Jurkat, Clone E6-1 (cell line): ENCODE measurements at regions not wholly inside any gene's neighbourhood (a gene's known extent, or its start where the extent isn't known, plus 50 kb on each side); places are given as distances from the start of the nearest gene placed in this dataset.

Source experiments
- DNase-seq: peaks from one replicate; pipeline ENCODE4 v3.0.0-alpha.2; 2011; ENCODE audit warnings: low read depth, low spot score
- H3K4me3 ChIP-seq: 2 replicates; pipeline ENCODE4 v1.5.1; 2011; ENCODE audit warnings: mild to moderate bottlenecking, low read length, control low read depth, moderate library complexity

DNA sequence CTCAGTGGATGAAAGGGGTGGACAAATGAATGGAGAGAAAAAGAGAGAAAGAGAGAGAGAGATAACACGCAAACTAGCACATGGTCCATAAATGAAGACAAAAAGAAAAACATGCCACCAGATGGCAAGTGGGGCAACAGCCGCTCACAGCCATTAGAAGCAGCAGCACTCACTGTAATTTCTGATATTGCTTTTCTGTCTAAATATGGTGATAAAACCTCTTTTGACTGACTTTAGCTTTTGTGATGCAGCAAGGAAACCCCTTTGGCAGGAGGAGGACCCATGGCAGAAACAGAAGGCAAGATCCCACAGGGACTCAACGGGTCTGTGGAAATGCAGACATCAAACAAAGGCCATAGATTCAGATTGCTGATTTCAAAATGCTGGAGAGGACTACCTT, 88.0 kb upstream of the CDH20 start:
- no peak for DNase-seq

GRCh38 chr18:61248589-61248988, 84.6 kb upstream of the CDH20 start:
- no peak overlapping the region for H3K4me3 ChIP-seq
- no peak for DNase-seq

More for the DNA sequence above, 88.0 kb upstream of the CDH20 start:
- H3K4me3 ChIP-seq = no peak overlapping the region

DNA sequence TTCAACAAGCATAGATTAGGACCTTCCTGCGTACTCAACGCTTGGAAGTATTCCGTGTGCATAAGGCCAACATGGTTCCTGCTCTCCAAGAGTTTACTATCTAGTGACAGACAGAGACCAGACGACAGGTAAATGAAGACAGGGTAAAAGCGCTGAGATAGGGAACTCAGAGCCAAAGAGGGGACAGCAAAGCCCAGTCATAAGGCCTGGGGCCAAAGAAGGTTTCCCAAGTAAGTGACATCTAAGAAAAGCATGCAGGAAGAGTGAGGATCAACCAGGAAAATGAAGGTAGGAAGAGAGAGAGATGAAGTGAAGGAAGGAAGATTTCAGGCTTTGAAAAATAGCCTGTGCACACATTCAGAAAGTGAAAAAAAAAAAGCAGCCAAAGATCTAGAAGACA, 76.9 kb upstream of the CDH20 start:
- DNase-seq = no peak
- H3K4me3 ChIP-seq = no peak overlapping the region

DNA sequence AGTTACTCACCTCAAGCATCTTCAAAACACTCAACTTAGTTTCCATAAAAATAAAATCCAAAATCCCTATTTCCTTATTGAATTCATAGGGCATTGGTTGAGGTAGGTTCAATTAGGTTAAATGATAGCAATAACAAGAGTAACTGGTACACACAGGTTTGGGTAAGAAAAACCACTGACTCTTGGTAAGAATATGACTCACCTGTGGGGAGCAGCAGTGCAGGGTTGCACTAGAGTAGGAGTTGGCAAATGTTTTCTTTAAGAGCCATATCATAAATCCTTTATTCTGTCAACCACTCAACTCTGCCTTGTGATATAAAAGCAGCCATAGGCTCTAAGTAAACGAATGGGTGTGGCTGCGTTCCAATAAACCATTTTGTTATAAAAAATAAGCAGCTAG, 71.4 kb upstream of the CDH20 start:
- H3K4me3 ChIP-seq = no peak overlapping the region
- no peak for DNase-seq

GRCh38 chr18:61272793-61273192, 60.4 kb upstream of the CDH20 start:
- DNase-seq = no peak

DNA sequence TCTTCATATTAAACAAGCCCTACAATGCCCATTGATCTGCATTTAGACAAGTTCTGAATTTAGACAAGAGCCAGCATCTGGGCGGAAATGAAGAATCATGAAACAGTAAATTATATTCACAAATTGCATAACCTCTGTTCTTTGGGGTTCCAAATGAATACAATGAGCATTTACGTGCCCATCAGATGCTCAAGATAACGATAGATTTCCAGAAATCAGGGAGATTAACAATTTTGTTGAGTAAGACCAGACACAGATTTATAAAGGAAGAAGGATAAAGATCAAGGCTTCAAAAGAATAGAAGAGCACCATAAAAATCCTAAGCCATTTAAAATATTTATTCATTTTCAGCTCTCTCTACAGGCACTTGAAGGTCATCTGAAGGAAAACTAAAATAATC, 59.7 kb upstream of the CDH20 start:
- no peak overlapping the region for H3K4me3 ChIP-seq
- no peak for DNase-seq

More at GRCh38 chr18:61272793-61273192, 60.4 kb upstream of the CDH20 start:
- no peak overlapping the region for H3K4me3 ChIP-seq

DNA sequence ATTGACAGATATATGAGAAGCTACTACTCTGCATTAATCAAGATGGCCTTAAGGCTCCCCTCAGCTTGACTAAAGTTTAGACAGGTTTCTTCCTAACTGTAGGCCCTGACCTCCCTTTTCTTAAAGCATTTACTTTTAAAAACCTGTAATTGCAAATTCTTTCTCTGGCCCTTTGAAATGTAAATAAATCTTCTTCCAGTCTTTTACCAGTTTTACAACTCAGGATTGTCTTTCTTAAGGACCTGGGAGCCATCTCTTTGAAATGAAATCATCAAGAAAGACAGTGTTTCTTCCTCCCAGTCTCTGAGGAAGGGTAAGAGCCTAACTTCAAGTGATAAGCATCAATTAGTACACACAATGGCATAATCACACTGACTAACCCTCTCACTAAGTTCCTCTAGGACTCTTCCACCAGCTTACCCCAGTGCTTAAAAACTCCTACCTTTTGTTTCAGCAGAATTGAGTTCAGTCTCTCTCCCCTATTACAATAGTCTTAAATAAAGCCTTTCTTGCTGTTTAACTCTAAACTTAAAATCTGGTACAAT, 58.7 kb upstream of the CDH20 start:
- DNase-seq = no peak
- no peak overlapping the region for H3K4me3 ChIP-seq

GRCh38 chr18:61277808-61278207, 55.4 kb upstream of the CDH20 start:
- DNase-seq = no peak
- H3K4me3 ChIP-seq = no peak overlapping the region

GRCh38 chr18:61281431-61281830, 51.8 kb upstream of the CDH20 start:
- H3K4me3 ChIP-seq = no peak overlapping the region
- no peak for DNase-seq

- no peak overlapping the region for H3K4me3 ChIP-seq
Measured at GRCh38 chr18:61282926-61283325, 50.3 kb upstream of the CDH20 start.

More at GRCh38 chr18:61282926-61283325, 50.3 kb upstream of the CDH20 start:
- no peak for DNase-seq
